OCI-LY3 (cell line): ENCODE measurements at regions not wholly inside any gene's neighbourhood (a gene's known extent, or its start where the extent isn't known, plus 50 kb on each side); places are given as distances from the start of the nearest gene placed in this dataset.

Experiments used
- EZH2phosphoT487 ChIP-seq: fragments of 200-600 bp; shearing (Covaris generic); IDR thresholded peaks from 2 replicates; pipeline ENCODE4 v1.6.1; 2018; ENCODE audit warnings: antibody characterized with exemption, mixed run types, low read depth
- TF ChIP-seq, protein P1 (sequence below): fragments of 200-600, 300-600 bp; sonication (generic); IDR thresholded peaks from 2 replicates; pipeline ENCODE4 v1.5.1; 2014; ENCODE audit warnings: antibody characterized with exemption, low read length, low read depth

DNA sequence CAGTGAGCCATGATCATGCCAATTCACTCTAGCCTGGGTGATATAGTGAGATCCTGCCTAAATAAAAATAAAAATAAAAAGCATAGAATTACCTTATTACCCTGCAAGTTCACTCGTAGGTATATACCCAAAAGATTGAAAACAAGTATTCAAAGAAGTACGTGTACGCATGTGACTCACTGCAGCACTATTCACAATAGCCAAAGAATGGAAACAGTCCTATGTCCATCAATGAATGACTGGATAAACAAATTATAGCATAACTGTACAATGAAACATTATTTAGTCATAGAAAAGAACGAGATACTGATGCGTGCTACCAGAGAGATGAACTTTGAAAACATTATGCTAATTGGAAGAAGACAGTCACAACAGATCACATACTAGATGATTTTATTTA lies 204.6 kb upstream of the DIAPH2 start:
- TF ChIP-seq, protein P1, sequence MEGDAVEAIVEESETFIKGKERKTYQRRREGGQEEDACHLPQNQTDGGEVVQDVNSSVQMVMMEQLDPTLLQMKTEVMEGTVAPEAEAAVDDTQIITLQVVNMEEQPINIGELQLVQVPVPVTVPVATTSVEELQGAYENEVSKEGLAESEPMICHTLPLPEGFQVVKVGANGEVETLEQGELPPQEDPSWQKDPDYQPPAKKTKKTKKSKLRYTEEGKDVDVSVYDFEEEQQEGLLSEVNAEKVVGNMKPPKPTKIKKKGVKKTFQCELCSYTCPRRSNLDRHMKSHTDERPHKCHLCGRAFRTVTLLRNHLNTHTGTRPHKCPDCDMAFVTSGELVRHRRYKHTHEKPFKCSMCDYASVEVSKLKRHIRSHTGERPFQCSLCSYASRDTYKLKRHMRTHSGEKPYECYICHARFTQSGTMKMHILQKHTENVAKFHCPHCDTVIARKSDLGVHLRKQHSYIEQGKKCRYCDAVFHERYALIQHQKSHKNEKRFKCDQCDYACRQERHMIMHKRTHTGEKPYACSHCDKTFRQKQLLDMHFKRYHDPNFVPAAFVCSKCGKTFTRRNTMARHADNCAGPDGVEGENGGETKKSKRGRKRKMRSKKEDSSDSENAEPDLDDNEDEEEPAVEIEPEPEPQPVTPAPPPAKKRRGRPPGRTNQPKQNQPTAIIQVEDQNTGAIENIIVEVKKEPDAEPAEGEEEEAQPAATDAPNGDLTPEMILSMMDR: no peak
- TF ChIP-seq EZH2phosphoT487: no peak
